Left ventricle myocardium inferior (tissue), 1 donor: ENCODE measurements at regions not wholly inside any gene's neighbourhood (a gene's known extent, or its start where the extent isn't known, plus 50 kb on each side); places are given as distances from the start of the nearest gene placed in this dataset.

Experiments
- DNase-seq: peaks from one replicate; pipeline ENCODE4 v3.0.0-alpha.2; 2020
- H3K27ac ChIP-seq: fragments of 200-600 bp; replicated peaks from 2 replicates; pipeline ENCODE4 v1.8.0; 2021
- H3K27me3 ChIP-seq: fragments of 200-600 bp; 2 replicates; pipeline ENCODE4 v1.8.0; 2021; ENCODE audit warnings: low read depth
- H3K36me3 ChIP-seq: fragments of 200-600 bp; 2 replicates; pipeline ENCODE4 v1.8.0; 2021
- H3K4me1 ChIP-seq: fragments of 200-600 bp; 2 replicates; pipeline ENCODE4 v1.8.0; 2021
- H3K4me3 ChIP-seq: fragments of 200-600 bp; 2 replicates; pipeline ENCODE4 v1.8.0; 2021; ENCODE audit warnings: mild to moderate bottlenecking, moderate library complexity
- H3K9me3 ChIP-seq: fragments of 200-600 bp; replicated peaks from 2 replicates; pipeline ENCODE4 v1.8.0; 2021
- CTCF ChIP-seq: fragments of 200-600 bp; IDR thresholded peaks from 2 replicates; pipeline ENCODE4 v1.8.0; 2021; ENCODE audit warnings: antibody characterized with exemption, mild to moderate bottlenecking, borderline replicate concordance
- intact Hi-C: fragments of 100-400 bp; cut with micrococcal nuclease; formaldehyde crosslinking; loops from one replicate; pipeline ENCODE4 v1.11.0; 2022
- donor health status: DM: no; HTN: yes; CAD: no; lungs with severe emphysema.

GRCh38 chr11:104327861-104328511 is 164.0 kb upstream of the PDGFD start:
- Histone ChIP-seq H3K4me1 (no peaks in the 10 kb centered on the region), H3K27ac (no peak overlapping the region), H3K9me3 (no peaks in the 10 kb centered on the region), H3K4me3 (no peak overlapping the region), H3K36me3 (no peaks in the 10 kb centered on the region), H3K27me3 (no peaks in the 10 kb centered on the region)
- TF ChIP-seq CTCF = no peak
- intact Hi-C loops = no loop called here
- no peak for DNase-seq

GRCh38 chr11:104325093-104325492 is 161.1 kb upstream of the PDGFD start:
- TF ChIP-seq CTCF = no peak
- Histone ChIP-seq H3K4me1 (no peaks in the 10 kb centered on the region), H3K27me3 (no peaks in the 10 kb centered on the region), H3K9me3 (no peaks in the 10 kb centered on the region), H3K36me3 (no peaks in the 10 kb centered on the region), H3K4me3 (no peak overlapping the region), H3K27ac (no peak overlapping the region)
- intact Hi-C loops = no loop called here
- no peak for DNase-seq

GRCh38 chr11:104324276-104324675 is 160.3 kb upstream of the PDGFD start:
- intact Hi-C loops = no loop called here
- DNase-seq = no peak
- no peak overlapping the region for H3K27ac ChIP-seq
- no peaks in the 10 kb centered on the region for H3K4me1 ChIP-seq
- no peak for TF ChIP-seq CTCF
- no peaks in the 10 kb centered on the region for H3K27me3 ChIP-seq
- H3K36me3 ChIP-seq = no peaks in the 10 kb centered on the region
- no peak overlapping the region for H3K4me3 ChIP-seq
- H3K9me3 ChIP-seq = no peaks in the 10 kb centered on the region

- no peaks in the 10 kb centered on the region for H3K36me3 ChIP-seq
- H3K4me1 ChIP-seq = no peaks in the 10 kb centered on the region
- no peaks in the 10 kb centered on the region for H3K9me3 ChIP-seq
- no peak overlapping the region for H3K4me3 ChIP-seq
- intact Hi-C loops = no loop called here
- no peak for TF ChIP-seq CTCF
- H3K27me3 ChIP-seq = no peaks in the 10 kb centered on the region
- DNase-seq = no peak
- no peak overlapping the region for H3K27ac ChIP-seq
These were observed 159.9 kb upstream of the PDGFD start for GRCh38 chr11:104323841-104324240.

GRCh38 chr11:104322696-104323095 is 158.7 kb upstream of the PDGFD start:
- Histone ChIP-seq H3K9me3 (no peaks in the 10 kb centered on the region), H3K27ac (no peak overlapping the region), H3K4me3 (no peak overlapping the region), H3K36me3 (no peaks in the 10 kb centered on the region), H3K4me1 (no peaks in the 10 kb centered on the region), H3K27me3 (no peaks in the 10 kb centered on the region)
- TF ChIP-seq CTCF = no peak
- DNase-seq = no peak
- intact Hi-C loops = no loop called here
